GM21528 (cell line): ENCODE measurements at regions not wholly inside any gene's neighbourhood (a gene's known extent, or its start where the extent isn't known, plus 50 kb on each side); places are given as distances from the start of the nearest gene placed in this dataset.
"Not testable (repeated sequence)": the region's sequence is repeated elsewhere in the genome, so short reads cannot be mapped to it uniquely, and the experiment has no call there.

ENCODE experiments used
- ATAC-seq: cut with Tn5 transposase; IDR thresholded peaks from one replicate; pipeline ENCODE4 v1.9.1; 2021; ENCODE audit warnings: mild to moderate bottlenecking, moderate library complexity; ENCODE audit not compliant: unreplicated experiment, low FRiP score

DNA sequence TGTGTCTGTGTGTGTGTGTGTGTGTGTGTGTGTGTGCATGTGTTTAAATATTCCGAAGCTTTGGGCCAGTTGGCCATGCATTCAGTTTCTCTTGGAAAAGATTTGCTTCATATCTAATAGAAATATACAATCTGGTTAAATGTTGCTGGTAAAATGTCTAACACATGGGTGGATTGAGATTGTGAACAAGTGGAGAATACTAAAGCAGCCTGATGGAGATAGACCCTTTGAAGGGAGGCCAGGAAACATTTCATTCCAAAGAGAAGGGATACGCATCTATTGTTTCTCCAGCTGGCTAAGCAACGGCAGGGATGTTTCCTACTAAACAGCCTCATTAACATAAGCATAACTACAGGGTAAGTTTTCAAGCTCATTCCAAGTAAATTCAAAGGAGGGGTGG is 257.5 kb upstream of the PTBP2 start:
- no peak for ATAC-seq

DNA sequence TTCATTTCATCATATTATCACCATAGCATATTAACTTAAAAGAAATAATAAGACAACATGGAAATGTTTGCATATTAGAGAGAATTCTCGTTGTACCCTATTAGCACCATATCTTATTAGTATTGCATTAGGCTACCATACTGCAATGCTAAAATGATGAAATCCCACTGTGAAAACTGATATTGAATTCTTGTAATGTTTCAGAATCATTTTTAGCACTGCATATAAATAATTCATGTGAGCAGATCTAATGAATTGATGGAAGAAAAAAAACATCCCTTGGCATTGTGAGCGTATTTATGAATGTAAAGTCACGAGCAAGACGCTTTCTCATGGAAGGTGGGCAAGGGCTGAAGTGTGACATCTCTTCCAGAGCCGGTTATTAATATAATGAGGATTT is 257.1 kb upstream of the PTBP2 start:
- no peak for ATAC-seq

DNA sequence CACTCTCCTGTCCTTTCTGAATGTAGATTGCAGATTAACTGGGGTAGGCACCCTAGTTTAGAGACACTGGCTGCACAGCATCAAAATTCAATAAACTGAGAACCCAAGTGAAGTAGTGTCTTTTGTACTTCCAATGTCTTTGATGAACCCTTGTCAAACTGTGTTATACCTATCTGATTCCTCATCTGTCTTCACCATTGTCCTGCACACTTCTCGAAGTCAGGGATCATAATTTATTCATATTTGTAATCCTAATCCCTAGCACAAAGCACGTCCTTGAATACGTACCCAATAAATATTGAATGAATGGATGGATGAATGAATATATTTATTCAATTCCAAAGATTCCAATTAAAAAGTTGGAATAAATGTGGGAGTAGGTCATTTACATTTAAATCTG is 256.6 kb upstream of the PTBP2 start:
- ATAC-seq, result no peak

GRCh38 chr1:96465441-96465840 is 256.1 kb upstream of the PTBP2 start:
- ATAC-seq, result no peak

- ATAC-seq, result no peak
Measured at GRCh38 chr1:96466842-96467241, 254.7 kb upstream of the PTBP2 start.

- not testable (repeated sequence) for ATAC-seq
Measured at GRCh38 chr1:96469726-96470125, 251.9 kb upstream of the PTBP2 start.

- ATAC-seq, result no peak
Measured at GRCh38 chr1:96472471-96472870, 249.1 kb upstream of the PTBP2 start.

GRCh38 chr1:96473791-96474434 is 247.7 kb upstream of the PTBP2 start:
- ATAC-seq, result no peak

- ATAC-seq, result no peak
Measured at GRCh38 chr1:96474985-96475743, 246.4 kb upstream of the PTBP2 start.

DNA sequence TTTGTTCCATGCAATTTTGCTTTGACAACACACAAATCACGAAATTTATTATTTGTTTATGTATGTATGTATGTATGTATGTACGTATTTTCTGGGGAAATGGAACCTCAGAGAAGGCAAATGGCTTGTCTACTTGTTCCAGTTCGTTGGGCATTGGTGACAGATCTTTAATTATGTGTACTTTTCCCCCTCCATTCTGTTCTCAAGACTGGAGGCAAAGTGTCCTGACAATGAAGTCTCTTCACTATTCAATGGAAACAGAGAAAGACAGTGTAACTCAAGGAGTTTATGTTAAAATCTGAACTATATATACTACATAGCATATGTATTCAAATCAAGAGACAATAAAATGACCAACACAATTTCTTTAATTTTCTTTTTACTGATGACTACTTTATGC is 245.7 kb upstream of the PTBP2 start:
- no peak for ATAC-seq

GRCh38 chr1:96478228-96478627 is 243.4 kb upstream of the PTBP2 start:
- no peak for ATAC-seq

DNA sequence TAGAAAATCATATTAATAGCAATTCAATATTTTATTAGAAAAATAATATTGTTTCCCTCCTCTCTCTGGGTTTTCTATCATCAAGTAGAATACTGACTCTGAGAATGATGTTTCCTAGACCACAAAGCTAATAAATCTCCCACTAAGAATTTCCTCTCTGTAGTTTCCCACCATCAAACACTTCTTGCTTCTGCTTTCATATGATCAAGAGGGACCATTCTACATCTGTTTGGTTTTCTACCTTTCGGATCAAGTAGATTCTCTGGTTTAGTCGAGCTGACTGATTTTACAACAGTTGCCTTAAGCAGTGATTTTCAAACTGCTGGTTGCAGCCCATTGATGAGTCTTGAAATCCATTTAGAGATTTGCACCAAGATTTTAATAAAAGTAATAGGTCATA is 240.2 kb upstream of the PTBP2 start:
- ATAC-seq, result no peak

DNA sequence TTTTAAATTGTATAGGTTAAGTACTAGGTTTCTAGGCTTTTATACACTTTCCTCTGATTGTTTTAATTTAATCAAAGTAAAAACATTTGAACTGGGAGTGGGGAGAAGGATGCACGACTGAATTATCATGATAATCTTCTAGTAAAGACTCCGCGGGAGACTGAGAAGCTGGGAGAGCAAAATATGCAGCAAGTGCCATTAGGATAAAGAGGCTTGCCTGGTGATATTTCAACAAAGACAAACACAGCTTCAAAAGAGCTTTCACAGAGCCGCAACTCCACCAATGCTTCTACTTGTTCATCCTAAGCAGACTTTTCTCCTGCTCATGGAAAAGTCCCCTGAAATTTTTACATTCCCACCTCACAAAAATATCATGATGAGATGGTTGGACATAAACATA is 239.0 kb upstream of the PTBP2 start:
- no peak for ATAC-seq

- ATAC-seq, result no peak
Measured at GRCh38 chr1:96487394-96487793, 234.2 kb upstream of the PTBP2 start.

- ATAC-seq, result no peak
Measured at GRCh38 chr1:96487971-96488370, 233.6 kb upstream of the PTBP2 start.

- no peak for ATAC-seq
Measured at GRCh38 chr1:96488777-96489176, 232.8 kb upstream of the PTBP2 start.

GRCh38 chr1:96492236-96492635 is 229.3 kb upstream of the PTBP2 start:
- ATAC-seq, result no peak

- ATAC-seq, result no peak
Measured at GRCh38 chr1:96498744-96499340, 222.7 kb upstream of the PTBP2 start.

DNA sequence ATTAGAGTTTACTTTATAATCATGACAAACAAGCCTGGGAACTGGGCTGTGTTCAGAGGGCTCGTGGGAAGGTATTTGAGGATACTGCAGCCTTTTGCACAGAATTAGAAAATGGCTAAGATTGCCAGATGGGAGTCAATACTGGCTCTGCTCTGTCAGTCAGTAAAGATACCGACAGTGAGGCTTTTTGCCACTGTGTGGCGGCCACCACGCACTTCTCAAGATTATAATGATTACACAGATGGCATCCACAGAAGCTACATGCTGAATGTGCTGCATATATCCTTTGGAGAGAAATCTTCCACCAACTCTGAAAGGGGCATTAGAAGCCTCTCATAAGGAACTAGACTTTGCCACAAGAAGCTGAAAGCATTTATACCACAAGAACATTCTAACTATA is 213.4 kb upstream of the PTBP2 start:
- ATAC-seq, result no peak

GRCh38 chr1:96509339-96509738 is 212.2 kb upstream of the PTBP2 start:
- no peak for ATAC-seq

DNA sequence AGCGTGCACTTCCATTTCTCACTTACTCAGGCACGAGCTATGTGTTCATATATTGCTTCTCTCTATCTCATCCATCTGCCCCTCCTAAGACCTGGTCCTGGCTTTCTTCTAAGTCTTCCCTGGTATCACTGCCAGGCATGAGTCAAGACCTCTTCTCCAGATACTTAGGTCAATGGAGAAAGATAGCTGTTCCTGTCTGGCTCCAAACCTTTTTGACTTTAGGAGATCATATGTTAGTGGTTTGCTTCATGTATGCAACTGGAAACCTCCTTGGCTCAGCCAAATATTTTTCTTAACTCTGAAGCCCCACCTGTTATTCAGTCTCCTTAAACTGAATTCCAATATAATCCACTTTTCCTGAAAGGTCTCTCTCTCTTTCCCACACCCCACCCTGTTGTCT is 211.6 kb upstream of the PTBP2 start:
- ATAC-seq, result no peak

GRCh38 chr1:96510391-96510790 is 211.2 kb upstream of the PTBP2 start:
- ATAC-seq, result no peak
